Heart left ventricle (tissue), 16 donors: ENCODE measurements at regions not wholly inside any gene's neighbourhood (a gene's known extent, or its start where the extent isn't known, plus 50 kb on each side); places are given as distances from the start of the nearest gene placed in this dataset.

Experiments used
- ATAC-seq, 4 donors: fragments of 200-7000 bp; cut with Tn5 transposase; one replicate each; pipeline ENCODE4 v1.9.1; 2020 to 2022; ENCODE audit warnings: moderate library complexity in 4 of 4, mild to moderate bottlenecking in 3 of 4, moderate number of reproducible peaks in 1 of 4
- DNase-seq, 5 donors: peaks; one replicate each; pipeline ENCODE4 v3.0.0-alpha.2; 2020
- H3K27ac ChIP-seq, 12 donors: fragments of 200-600 bp; sonication (generic) in 4 of 12; one replicate each; pipeline versions ENCODE4 v1.5.0 to v1.8.0; 2016 to 2022; ENCODE audit warnings: mild to moderate bottlenecking in 2 of 12
- H3K27me3 ChIP-seq, 9 donors: fragments of 200-600 bp; sonication (generic) in 2 of 9; one replicate each; pipeline versions ENCODE4 v1.5.1 to v1.8.0; 2016 to 2022; ENCODE audit warnings: mild to moderate bottlenecking in 3 of 9
- H3K36me3 ChIP-seq, 9 donors: fragments of 200-600 bp; sonication (generic) in 2 of 9; one replicate each; pipeline versions ENCODE4 v1.5.0 to v1.8.0; 2018 to 2022; ENCODE audit warnings: mild to moderate bottlenecking in 2 of 9
- H3K4me1 ChIP-seq, 12 donors: fragments of 200-600 bp; sonication (generic) in 4 of 12; one replicate each; pipeline versions ENCODE4 v1.5.0 to v1.8.0; 2016 to 2022; ENCODE audit warnings: mild to moderate bottlenecking in 3 of 12
- H3K4me3 ChIP-seq, 12 donors: fragments of 200-600 bp; sonication (generic) in 4 of 12; one replicate each; pipeline versions ENCODE4 v1.5.0 to v1.8.0; 2017 to 2022; ENCODE audit warnings: mild to moderate bottlenecking in 9 of 12, moderate library complexity in 4 of 12
- H3K9me3 ChIP-seq, 12 donors: fragments of 200-600 bp; sonication (generic) in 4 of 12; one replicate each; pipeline versions ENCODE4 v1.5.0 to v1.8.0; 2016 to 2022; ENCODE audit warnings: mild to moderate bottlenecking in 1 of 12
- CTCF ChIP-seq, 12 donors: fragments of 200-600 bp; sonication (generic) in 4 of 12; IDR thresholded peaks; one replicate each; pipeline versions ENCODE4 v1.5.0 to v1.8.0; 2018 to 2022; ENCODE audit warnings: antibody characterized with exemption in 12 of 12, mild to moderate bottlenecking in 5 of 12
- POLR2A ChIP-seq, 2 donors: fragments of 450-650 bp; IDR thresholded peaks; one replicate each; pipeline ENCODE4 v1.6.1; 2017; ENCODE audit warnings: antibody characterized with exemption in 2 of 2, mild to moderate bottlenecking in 2 of 2, moderate library complexity in 2 of 2
- WGBS, 4 donors: extraction: QIAGEN DNeasy Blood & Tissue Kit in 2 of 4; methylation state at CpG; one replicate each; pipeline versions ENCODE4 v1.1.5 to v1.1.7; 2013 to 2018; 5-methylcytosine and 5-hydroxymethylcytosine counted together
- intact Hi-C, 10 donors: fragments of 100-400 bp; cut with DNase I; formaldehyde crosslinking; loops; one replicate each; pipeline versions ENCODE4 v1.11.1 to v1.14.2; 2022
- donor health status: ischemic (EF 13 %, LVEDD 7.1; RV severe dilation, severe dysfunction).
- donor health status: healthy with polysubstance abuse.
- donor health status: DM: no; HTN: yes; CAD: no.
- donor health status: DM: no; HTN: no; CAD: no.
- donor health status: ischemic (EF 25% LVEDD 6.9; RV normal size, moderate dysfunction).
- donor health status: ischemic (EF 25% LVEDD 5.7; RV mildly dilated, moderate dysfunction).
- donor health status: healthy.
- donor health status: DM: yes; HTN: yes; CAD: no.
- donor health status: ischemic (EF 35%, LVEDD 5.7; RV mildly dilated, moderate dysfunction).
- donor health status: nonischemic (EF 11% LVEDD 7.7; RV severe dilation, severe dysfunction).
- donor health status: DM: yes; HTN: yes; CAD: no.
- donor health status: PGD.
- donor health status: ischemic (EF 29% LVEDD 5.4; RV normal size, mild dysfunction).
- donor health status: nonischemic (EF 23%, LVEDD 6.1; RV moderate dilation, normal function).

- DNase-seq (no peak), ATAC-seq (no peak)
- Histone ChIP-seq H3K27me3 (peaks cover 0 to 3% (median 0%) of the 10 kb centered on the region in 9 donors), H3K4me3 (no peak overlapping the region), H3K9me3 (peaks cover 0 to 14% (median 2%) of the 10 kb centered on the region in 12 donors), H3K36me3 (no peaks in the 10 kb centered on the region), H3K27ac (no peak overlapping the region), H3K4me1 (no peaks in the 10 kb centered on the region)
- intact Hi-C loops = loop anchor here in 1 of 10 donors (1.0 kb wide), 1 partner anchor 38 kb away; no protein-coding TSS in a partner anchor
- no peak for TF ChIP-seq CTCF (IDR thresholded peaks at IDR 0.05)
- TF ChIP-seq POLR2A (IDR thresholded peaks at IDR 0.05) = no peak
- 65 to 76% (median 67%) methylated on average over 5 of the region's 5 CpGs for WGBS, 4 donors
Observed at GRCh38 chr6:144989319-144990107, 704.4 kb downstream of the UTRN start.

DNA sequence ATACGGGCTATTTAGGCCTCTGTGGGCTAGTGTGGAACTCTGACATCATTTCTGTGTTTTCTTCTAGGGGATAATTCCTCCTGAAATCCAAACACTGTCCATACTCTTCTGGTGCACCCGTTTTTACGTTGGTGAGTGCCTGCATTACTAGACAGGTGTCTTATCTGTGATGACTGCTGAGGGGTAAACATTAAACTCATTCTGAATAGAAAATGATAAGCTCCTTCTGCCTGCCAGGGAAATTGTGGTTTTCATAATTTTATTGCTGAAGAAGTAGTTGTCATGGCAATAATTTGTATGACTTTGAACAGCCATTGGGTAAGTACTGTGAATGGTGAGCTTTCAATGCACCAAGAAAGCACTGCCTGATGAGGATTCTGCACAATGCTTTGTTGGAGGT lies 705.6 kb downstream of the UTRN start:
- Histone ChIP-seq H3K9me3 (peaks cover 0 to 2% (median 0%) of the 10 kb centered on the region in 12 donors), H3K27ac (no peak overlapping the region), H3K4me1 (no peaks in the 10 kb centered on the region), H3K27me3 (peaks cover 0 to 3% (median 0%) of the 10 kb centered on the region in 9 donors), H3K4me3 (no peak overlapping the region), H3K36me3 (no peaks in the 10 kb centered on the region)
- ATAC-seq = no peak
- intact Hi-C loops = loop anchor here in 1 of 10 donors (1.0 kb wide), 1 partner anchor 37 kb away; no protein-coding TSS in a partner anchor
- TF ChIP-seq POLR2A (IDR thresholded peaks at IDR 0.05) = no peak
- WGBS, 4 donors = 55 to 77% (median 72%) methylated on average over 3 of the region's 3 CpGs
- DNase-seq = no peak

- WGBS, 4 donors = 52 to 68% (median 66%) methylated on average over 3 of the region's 3 CpGs
- Histone ChIP-seq H3K27me3 (peaks cover 0 to 2% (median 0%) of the 10 kb centered on the region in 9 donors), H3K9me3 (no peaks in the 10 kb centered on the region), H3K4me1 (no peaks in the 10 kb centered on the region), H3K4me3 (no peak overlapping the region), H3K27ac (no peak overlapping the region), H3K36me3 (no peaks in the 10 kb centered on the region)
- intact Hi-C loops = no loop called here
- no peak for ATAC-seq
- TF ChIP-seq POLR2A (IDR thresholded peaks at IDR 0.05) (no peak), CTCF (IDR thresholded peaks at IDR 0.05) (no peak)
- no peak for DNase-seq
Observed at GRCh38 chr6:144993870-144994269, 708.7 kb downstream of the UTRN start.

- intact Hi-C loops = no loop called here
Observed at GRCh38 chr6:144997996-144998395, 712.9 kb downstream of the UTRN start.

DNA sequence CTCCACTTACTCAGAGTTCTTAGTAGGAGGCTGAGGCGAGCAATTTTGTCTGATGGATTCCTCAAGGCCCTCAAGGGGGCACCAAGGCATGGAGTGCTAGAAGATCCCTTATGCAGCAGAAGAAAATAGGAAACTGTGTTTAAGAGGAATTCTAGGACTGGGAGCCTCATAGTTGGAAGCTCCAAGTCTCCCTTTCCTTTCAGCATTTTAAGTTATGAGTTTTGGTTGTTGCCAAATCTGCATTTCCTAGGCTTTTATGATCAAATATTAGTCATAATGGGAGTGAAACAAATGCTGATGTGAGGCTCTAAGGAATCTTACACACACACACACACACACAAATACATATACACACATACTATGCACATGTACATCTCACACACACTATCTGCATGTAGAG lies 714.0 kb downstream of the UTRN start:
- H3K4me1 ChIP-seq = no peaks in the 10 kb centered on the region
- no peak overlapping the region for H3K27ac ChIP-seq
- no peak overlapping the region for H3K4me3 ChIP-seq
- intact Hi-C loops = no loop called here
- H3K27me3 ChIP-seq = peaks cover 0 to 2% (median 0%) of the 10 kb centered on the region in 9 donors
- no peaks in the 10 kb centered on the region for H3K9me3 ChIP-seq
- ATAC-seq = no peak
- no peak for TF ChIP-seq CTCF (IDR thresholded peaks at IDR 0.05)
- no peak for TF ChIP-seq POLR2A (IDR thresholded peaks at IDR 0.05)
- H3K36me3 ChIP-seq = no peaks in the 10 kb centered on the region
- whole genome bisulfite sequencing, 4 donors = 83 to 100% (median 97%) methylated on average over 1 of the region's 1 CpG
- no peak for DNase-seq

More at GRCh38 chr6:144997996-144998395, 712.9 kb downstream of the UTRN start:
- Histone ChIP-seq H3K27me3 (peaks cover 0 to 2% (median 0%) of the 10 kb centered on the region in 9 donors), H3K36me3 (no peaks in the 10 kb centered on the region), H3K4me1 (no peaks in the 10 kb centered on the region), H3K9me3 (no peaks in the 10 kb centered on the region), H3K27ac (no peak overlapping the region), H3K4me3 (no peak overlapping the region)
- DNase-seq (no peak), ATAC-seq (no peak)
- no peak for TF ChIP-seq POLR2A (IDR thresholded peaks at IDR 0.05)
- 76 to 85% (median 79%) methylated on average over 3 of the region's 3 CpGs for WGBS, 4 donors
